Stimulated activated CD8-positive, alpha-beta memory T cell treated with anti-CD3 and anti-CD28 coated beads, Interleukin-7, amount 100 ng/mL, for 48 hours (primary cell): ENCODE measurements at regions not wholly inside any gene's neighbourhood (a gene's known extent, or its start where the extent isn't known, plus 50 kb on each side); places are given as distances from the start of the nearest gene placed in this dataset.
"Not testable (repeated sequence)": the region's sequence is repeated elsewhere in the genome, so short reads cannot be mapped to it uniquely, and the experiment has no call there.

ENCODE experiments used
- DNase-seq, 2 donors: peaks; one replicate each; pipeline ENCODE4 v3.0.0-alpha.2; 2020; ENCODE audit warnings: low read depth in 1 of 2; ENCODE audit errors: extremely low read depth in 1 of 2

- DNase-seq = no peak
Observed at GRCh38 chr6:120826253-120826652, 508.0 kb downstream of the TBC1D32 start.

GRCh38 chr6:120816794-120817193 lies 517.5 kb downstream of the TBC1D32 start:
- no peak for DNase-seq

- DNase-seq = no peak
Observed at GRCh38 chr6:120805276-120805675, 529.0 kb downstream of the TBC1D32 start.

GRCh38 chr6:120804612-120805011 lies 529.7 kb downstream of the TBC1D32 start:
- no peak for DNase-seq

- no peak for DNase-seq
Observed at GRCh38 chr6:120786682-120787081, 547.6 kb downstream of the TBC1D32 start.

GRCh38 chr6:120786256-120786655 lies 548.0 kb downstream of the TBC1D32 start:
- DNase-seq = no peak

GRCh38 chr6:120785459-120786086 lies 548.7 kb downstream of the TBC1D32 start:
- DNase-seq = no peak

GRCh38 chr6:120779441-120779840 lies 554.8 kb downstream of the TBC1D32 start:
- no peak for DNase-seq

- DNase-seq = no peak
Observed at GRCh38 chr6:120775698-120776097, 558.6 kb downstream of the TBC1D32 start.

- no peak for DNase-seq
Observed at GRCh38 chr6:120774275-120774674, 560.0 kb downstream of the TBC1D32 start.

- no peak for DNase-seq
Observed at GRCh38 chr6:120771019-120771418, 563.3 kb downstream of the TBC1D32 start.

GRCh38 chr6:120764312-120764711 lies 570.0 kb downstream of the TBC1D32 start:
- no peak for DNase-seq

- no peak for DNase-seq
Observed at GRCh38 chr6:120759570-120759969, 574.7 kb downstream of the TBC1D32 start.

- not testable (repeated sequence) for DNase-seq
Observed at GRCh38 chr6:120748574-120748973, 585.7 kb downstream of the TBC1D32 start.

- DNase-seq = no peak
Observed at GRCh38 chr6:120736740-120737139, 597.5 kb downstream of the TBC1D32 start.

- no peak for DNase-seq
Observed at GRCh38 chr6:120735641-120736040, 598.6 kb downstream of the TBC1D32 start.

GRCh38 chr6:120711255-120711654 lies 623.0 kb downstream of the TBC1D32 start:
- no peak for DNase-seq

GRCh38 chr6:120700001-120700400 lies 634.3 kb downstream of the TBC1D32 start:
- DNase-seq = no peak

GRCh38 chr6:120686492-120686891 lies 647.8 kb downstream of the TBC1D32 start:
- no peak for DNase-seq

GRCh38 chr6:120682145-120682544 lies 652.1 kb downstream of the TBC1D32 start:
- DNase-seq = no peak

GRCh38 chr6:120681204-120681603 lies 653.1 kb downstream of the TBC1D32 start:
- DNase-seq = no peak

- DNase-seq = no peak
Observed at GRCh38 chr6:120675886-120676285, 658.4 kb downstream of the TBC1D32 start.

GRCh38 chr6:120671519-120671918 lies 662.8 kb downstream of the TBC1D32 start:
- no peak for DNase-seq
